GM12878 (cell line): ENCODE measurements at regions not wholly inside any gene's neighbourhood (a gene's known extent, or its start where the extent isn't known, plus 50 kb on each side); places are given as distances from the start of the nearest gene placed in this dataset.

Experiments
- ATAC-seq: fragments of 200-7000 bp; cut with Tn5 transposase; 3 replicates; pipeline ENCODE4 v1.9.1; 2020; ENCODE audit warnings: mild to moderate bottlenecking, moderate library complexity
- BruUV-seq: library from RNA; stranded (reverse); fragments of 400-500 nt; replicated peaks from 2 replicates; lab custom pipeline; 2021; lab: Mats Ljungman, UMichigan
- CTCF ChIA-PET: fragments of 300-600 bp; sonication (Branson Sonifier 250); formaldehyde crosslinking; extraction: SDS; loops from one replicate; lab custom pipeline; 2021; ENCODE audit warnings: inconsistent platforms; lab: Yijun Ruan, JAX
- POLR2A ChIA-PET: fragments of 350-600 bp; formaldehyde crosslinking; extraction: SDS; loops from one replicate; lab custom pipeline; 2021; ENCODE audit warnings: inconsistent platforms; lab: Charles Lee
- RAD21 ChIA-PET: fragments of 300-600 bp; sonication (Branson Sonifier 250); formaldehyde crosslinking; loops from one replicate; lab custom pipeline; 2023; ENCODE audit warnings: antibody characterized with exemption; ENCODE audit not compliant: unreplicated experiment; lab: Charles Lee
- SMC1A ChIA-PET: fragments of 300-600 bp; sonication (Branson Sonifier 250); formaldehyde crosslinking; loops from one replicate; lab custom pipeline; 2023; ENCODE audit not compliant: unreplicated experiment, uncharacterized antibody; lab: Charles Lee
- DNase-seq: peaks from one replicate; pipeline ENCODE4 v3.0.0-alpha.2; 2011; ENCODE audit warnings: low read depth, low spot score
- FAIRE-seq: peaks from 3 replicates; lab custom pipeline; 2011; peaks lifted over from hg19 to GRCh38; lab: Jason Lieb, UNC
- H2AFZ ChIP-seq: 2 replicates; pipeline ENCODE4 v1.6.0; 2011; ENCODE audit warnings: low read depth, low read length, control low read depth; ENCODE audit not compliant: control insufficient read depth
- H3K27ac ChIP-seq: 2 replicates; pipeline ENCODE4 v1.5.1; 2011; ENCODE audit warnings: control low read depth; ENCODE audit not compliant: control insufficient read depth, insufficient read depth
- H3K27me3 ChIP-seq, 2 experiments: replicated peaks in 1 of 2; 2 replicates each; pipeline versions ENCODE4 v1.6.0 to v1.6.1; 2011; ENCODE audit warnings: low read length in 1 of 2; ENCODE audit not compliant: control insufficient read depth in 2 of 2, insufficient read depth in 2 of 2
- H3K36me3 ChIP-seq, 2 experiments: 2 replicates each; pipeline ENCODE4 v1.5.1; 2011; ENCODE audit warnings: low read length in 1 of 2; ENCODE audit not compliant: control insufficient read depth in 2 of 2, insufficient read depth in 2 of 2
- H3K4me1 ChIP-seq: 2 replicates; pipeline ENCODE4 v1.6.1; 2011; ENCODE audit warnings: mild to moderate bottlenecking, low read length, moderate library complexity, mixed read lengths; ENCODE audit not compliant: control insufficient read depth, insufficient read depth
- H3K4me2 ChIP-seq: 2 replicates; pipeline ENCODE4 v1.6.0; 2011; ENCODE audit warnings: control low read depth; ENCODE audit not compliant: control insufficient read depth, insufficient read depth
- H3K4me3 ChIP-seq: fragments of 200-600 bp; sonication (generic); 2 replicates; pipeline ENCODE4 v1.5.1; 2016
- H3K79me2 ChIP-seq: 2 replicates; pipeline ENCODE4 v1.6.0; 2011; ENCODE audit warnings: low read length; ENCODE audit not compliant: control insufficient read depth, insufficient read depth
- H3K9ac ChIP-seq: 2 replicates; pipeline ENCODE4 v1.8.0; 2011; ENCODE audit warnings: low read length, control low read depth, mixed read lengths; ENCODE audit not compliant: control insufficient read depth, insufficient read depth
- H3K9me3 ChIP-seq: replicated peaks from 3 replicates; pipeline ENCODE4 v1.5.1; 2011; ENCODE audit warnings: mild to moderate bottlenecking, low read length; ENCODE audit not compliant: control insufficient read depth, insufficient read depth
- H4K20me1 ChIP-seq: 2 replicates; pipeline ENCODE4 v1.6.0; 2011; ENCODE audit not compliant: control insufficient read depth, insufficient read depth
- BCL11A ChIP-seq: IDR thresholded peaks from 2 replicates; pipeline ENCODE4 v1.6.1; 2011; ENCODE audit warnings: low read depth, low read length
- CTCF ChIP-seq, 3 experiments: IDR thresholded peaks in 2 of 3; conservative IDR thresholded peaks in 1 of 3; 2 replicates each; pipeline ENCODE4 v1.5.1; 2011; ENCODE audit warnings: low read depth in 3 of 3, low read length in 3 of 3, mild to moderate bottlenecking in 3 of 3, control low read depth in 2 of 3, moderate library complexity in 2 of 3, inconsistent platforms in 1 of 3, mixed read lengths in 1 of 3; ENCODE audit not compliant: control insufficient read depth in 2 of 3, insufficient read depth in 1 of 3; ENCODE audit errors: extremely low read depth in 1 of 3
- HSF1 ChIP-seq: fragments of 150-350 bp; IDR thresholded peaks from 2 replicates; pipeline ENCODE4 v1.6.1; 2014; ENCODE audit warnings: mild to moderate bottlenecking, low read depth, low read length
- RAD21 ChIP-seq: IDR thresholded peaks from 2 replicates; pipeline ENCODE4 v1.6.1; 2011; ENCODE audit warnings: mild to moderate bottlenecking, low read depth, low read length, moderate library complexity; ENCODE audit not compliant: insufficient read depth
- SKIL ChIP-seq: fragments of 450-650 bp; IDR thresholded peaks from 2 replicates; pipeline ENCODE4 v1.6.1; 2017; ENCODE audit warnings: mild to moderate bottlenecking, low read depth, inconsistent platforms; ENCODE audit not compliant: poor library complexity, severe bottlenecking
- ZNF207 ChIP-seq: fragments of 450-650 bp; IDR thresholded peaks from 2 replicates; pipeline ENCODE4 v1.6.1; 2014; ENCODE audit warnings: antibody characterized with exemption, mild to moderate bottlenecking, borderline replicate concordance
- WGBS: methylation state at CpG from one replicate; pipeline ENCODE4 v1.1.6; 2016; ENCODE audit warnings: low lambda C conversion rate; ENCODE audit not compliant: insufficient replicate concordance, insufficient coverage; ENCODE audit errors: missing lambda C conversion rate; 5-methylcytosine and 5-hydroxymethylcytosine counted together
- in situ Hi-C: fragments of 300-500 bp; cut with MboI; formaldehyde crosslinking; loops from 9 replicates; pipeline ENCODE4 v1.14.3; 2018; ENCODE audit warnings: mixed read lengths
- intact Hi-C: fragments of 100-400 bp; cut with micrococcal nuclease; formaldehyde crosslinking; loops from one replicate; pipeline ENCODE4 v1.14.2; 2022; ENCODE audit not compliant: unreplicated experiment

GRCh38 chr13:107205318-107206104 lies 637.6 kb upstream of the ARGLU1 start (continued):
- no peak for TF ChIP-seq SKIL
- no peak for TF ChIP-seq ZNF207

GRCh38 chr13:107203146-107203847 lies 635.4 kb upstream of the ARGLU1 start:
- SMC1A ChIA-PET = interaction anchor here (0.6 to 1.5 kb wide), 2 partner anchors 8 to 91 kb away, joined by 4 read pairs; no protein-coding TSS in a partner anchor

More at GRCh38 chr13:107203146-107203847, 635.4 kb upstream of the ARGLU1 start:
- Histone ChIP-seq H3K4me1 (no peaks in the 10 kb centered on the region), H3K36me3 (no peaks in the 10 kb centered on the region), H3K4me2 (no peak overlapping the region), H3K27ac (no peak overlapping the region), H2AFZ (no peak overlapping the region), H3K9ac (no peak overlapping the region), H3K79me2 (no peaks in the 10 kb centered on the region), H3K9me3 (no peaks in the 10 kb centered on the region)
- ChIA-PET POLR2A (no interaction called here), CTCF (interaction anchor here (0.8 to 1.8 kb wide), 8 partner anchors 9 to 951 kb away, joined by 3 to 10 read pairs (median 4); no protein-coding TSS in a partner anchor)
- in situ Hi-C loops = no loop called here
- FAIRE-seq = no peak
- TF ChIP-seq BCL11A (no peak), RAD21 (0 out of 2 replicates have a peak, but pooled peaks have one; percentile 4), HSF1 (no peak), CTCF (IDR thresholded peaks at IDR 0.05 in 2 of 3, conservative IDR thresholded peaks at IDR 0.05 in 1 of 3; ENCODE audit: control insufficient read depth in 2 of 3, extremely low read depth in 1 of 3, insufficient read depth in 1 of 3, low read depth in 3 of 3, low read length in 3 of 3) (peak; percentile 11 to 36 (median 23); a peak in 3 of 6 replicates)
- TF ChIP-seq, all 136 proteins: peak for 2
- DNase-seq (no peak), ATAC-seq (peak; percentile 64)
- Histone ChIP-seq H4K20me1 (no peaks in the 10 kb centered on the region), H3K27me3 (no peaks in the 10 kb centered on the region), H3K4me3 (no peak overlapping the region)
- RAD21 ChIA-PET = interaction anchor here (1.8 kb wide), 1 partner anchor 952 kb away, joined by 4 read pairs; no protein-coding TSS in a partner anchor
- 10% methylated on average over 11 of the region's 11 CpGs for WGBS
- BruUV-seq = no TSS peak
- intact Hi-C loops = no loop called here
